ENCODE measurements at regions not wholly inside any gene's neighbourhood (a gene's known extent, or its start where the extent isn't known, plus 50 kb on each side); places are given as distances from the start of the nearest gene placed in this dataset.

DNA sequence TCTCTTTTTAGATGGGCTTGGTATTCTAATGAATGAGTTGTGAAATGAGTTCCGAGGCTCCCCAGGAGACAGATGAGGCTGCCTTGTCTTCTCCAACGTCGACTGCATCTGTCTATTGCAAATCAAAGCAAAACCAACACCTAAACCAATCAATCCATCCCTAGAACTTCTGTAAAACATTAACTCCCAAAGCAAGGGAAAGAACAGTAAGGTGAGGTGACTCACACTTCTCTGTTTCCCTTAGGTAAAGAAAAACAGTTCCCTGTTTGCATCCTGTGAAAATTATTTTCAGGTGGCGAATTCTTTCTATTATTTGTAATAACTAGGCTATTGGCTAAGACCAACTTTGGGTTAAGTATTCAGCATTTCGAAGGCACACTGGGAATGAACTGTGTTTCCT is 249.4 kb downstream of the EPHA4 start:
- Histone ChIP-seq H3F3A (ENCODE audit: insufficient read depth, low read length, poor library complexity, severe bottlenecking) (no peaks in the 10 kb centered on the region), H3K9me3 (ENCODE audit: low read length) (no peaks in the 10 kb centered on the region), H3K9me2 (ENCODE audit: insufficient read depth, low read length) (no peaks in the 10 kb centered on the region), H3K27ac (ENCODE audit: low read length) (no peak overlapping the region), H3K36me3 (ENCODE audit: insufficient read depth, low read length) (no peaks in the 10 kb centered on the region), H2AFZ (ENCODE audit: low read depth, low read length) (no peak overlapping the region), H3K27me3 (ENCODE audit: insufficient read depth, low read depth, low read length) (no peaks in the 10 kb centered on the region), H3K79me2 (replicated peaks; ENCODE audit: insufficient read depth, low read length) (no peaks in the 10 kb centered on the region), H3K4me3 (ENCODE audit: low read length) (no peak overlapping the region), H4K20me1 (ENCODE audit: insufficient read depth) (no peaks in the 10 kb centered on the region), H3K4me2 (ENCODE audit: low read length) (no peak overlapping the region), H3K9ac (ENCODE audit: low read length) (no peak overlapping the region)
- TF ChIP-seq SMC3 (conservative IDR thresholded peaks at IDR 0.05; ENCODE audit: poor library complexity) (no peak), TAF1 (IDR thresholded peaks at IDR 0.05; ENCODE audit: low read depth) (no peak), EZH2 (IDR thresholded peaks at IDR 0.05; ENCODE audit: borderline replicate concordance, insufficient read depth, low read length, poor library complexity, severe bottlenecking) (no peak), MXI1 (conservative IDR thresholded peaks at IDR 0.05; ENCODE audit: poor library complexity, severe bottlenecking) (no peak), POLR2AphosphoS5 (IDR thresholded peaks at IDR 0.05) (no peak), EP300 (conservative IDR thresholded peaks at IDR 0.05; ENCODE audit: poor library complexity, severe bottlenecking) (no peak), RAD21 (conservative IDR thresholded peaks at IDR 0.05) (no peak)
- TF ChIP-seq, protein P1, sequence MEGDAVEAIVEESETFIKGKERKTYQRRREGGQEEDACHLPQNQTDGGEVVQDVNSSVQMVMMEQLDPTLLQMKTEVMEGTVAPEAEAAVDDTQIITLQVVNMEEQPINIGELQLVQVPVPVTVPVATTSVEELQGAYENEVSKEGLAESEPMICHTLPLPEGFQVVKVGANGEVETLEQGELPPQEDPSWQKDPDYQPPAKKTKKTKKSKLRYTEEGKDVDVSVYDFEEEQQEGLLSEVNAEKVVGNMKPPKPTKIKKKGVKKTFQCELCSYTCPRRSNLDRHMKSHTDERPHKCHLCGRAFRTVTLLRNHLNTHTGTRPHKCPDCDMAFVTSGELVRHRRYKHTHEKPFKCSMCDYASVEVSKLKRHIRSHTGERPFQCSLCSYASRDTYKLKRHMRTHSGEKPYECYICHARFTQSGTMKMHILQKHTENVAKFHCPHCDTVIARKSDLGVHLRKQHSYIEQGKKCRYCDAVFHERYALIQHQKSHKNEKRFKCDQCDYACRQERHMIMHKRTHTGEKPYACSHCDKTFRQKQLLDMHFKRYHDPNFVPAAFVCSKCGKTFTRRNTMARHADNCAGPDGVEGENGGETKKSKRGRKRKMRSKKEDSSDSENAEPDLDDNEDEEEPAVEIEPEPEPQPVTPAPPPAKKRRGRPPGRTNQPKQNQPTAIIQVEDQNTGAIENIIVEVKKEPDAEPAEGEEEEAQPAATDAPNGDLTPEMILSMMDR (IDR thresholded peaks at IDR 0.05; ENCODE audit: poor library complexity, severe bottlenecking): no peak
- TF ChIP-seq, protein P2, sequence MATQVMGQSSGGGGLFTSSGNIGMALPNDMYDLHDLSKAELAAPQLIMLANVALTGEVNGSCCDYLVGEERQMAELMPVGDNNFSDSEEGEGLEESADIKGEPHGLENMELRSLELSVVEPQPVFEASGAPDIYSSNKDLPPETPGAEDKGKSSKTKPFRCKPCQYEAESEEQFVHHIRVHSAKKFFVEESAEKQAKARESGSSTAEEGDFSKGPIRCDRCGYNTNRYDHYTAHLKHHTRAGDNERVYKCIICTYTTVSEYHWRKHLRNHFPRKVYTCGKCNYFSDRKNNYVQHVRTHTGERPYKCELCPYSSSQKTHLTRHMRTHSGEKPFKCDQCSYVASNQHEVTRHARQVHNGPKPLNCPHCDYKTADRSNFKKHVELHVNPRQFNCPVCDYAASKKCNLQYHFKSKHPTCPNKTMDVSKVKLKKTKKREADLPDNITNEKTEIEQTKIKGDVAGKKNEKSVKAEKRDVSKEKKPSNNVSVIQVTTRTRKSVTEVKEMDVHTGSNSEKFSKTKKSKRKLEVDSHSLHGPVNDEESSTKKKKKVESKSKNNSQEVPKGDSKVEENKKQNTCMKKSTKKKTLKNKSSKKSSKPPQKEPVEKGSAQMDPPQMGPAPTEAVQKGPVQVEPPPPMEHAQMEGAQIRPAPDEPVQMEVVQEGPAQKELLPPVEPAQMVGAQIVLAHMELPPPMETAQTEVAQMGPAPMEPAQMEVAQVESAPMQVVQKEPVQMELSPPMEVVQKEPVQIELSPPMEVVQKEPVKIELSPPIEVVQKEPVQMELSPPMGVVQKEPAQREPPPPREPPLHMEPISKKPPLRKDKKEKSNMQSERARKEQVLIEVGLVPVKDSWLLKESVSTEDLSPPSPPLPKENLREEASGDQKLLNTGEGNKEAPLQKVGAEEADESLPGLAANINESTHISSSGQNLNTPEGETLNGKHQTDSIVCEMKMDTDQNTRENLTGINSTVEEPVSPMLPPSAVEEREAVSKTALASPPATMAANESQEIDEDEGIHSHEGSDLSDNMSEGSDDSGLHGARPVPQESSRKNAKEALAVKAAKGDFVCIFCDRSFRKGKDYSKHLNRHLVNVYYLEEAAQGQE (IDR thresholded peaks at IDR 0.05; ENCODE audit: borderline replicate concordance): no peak

DNA sequence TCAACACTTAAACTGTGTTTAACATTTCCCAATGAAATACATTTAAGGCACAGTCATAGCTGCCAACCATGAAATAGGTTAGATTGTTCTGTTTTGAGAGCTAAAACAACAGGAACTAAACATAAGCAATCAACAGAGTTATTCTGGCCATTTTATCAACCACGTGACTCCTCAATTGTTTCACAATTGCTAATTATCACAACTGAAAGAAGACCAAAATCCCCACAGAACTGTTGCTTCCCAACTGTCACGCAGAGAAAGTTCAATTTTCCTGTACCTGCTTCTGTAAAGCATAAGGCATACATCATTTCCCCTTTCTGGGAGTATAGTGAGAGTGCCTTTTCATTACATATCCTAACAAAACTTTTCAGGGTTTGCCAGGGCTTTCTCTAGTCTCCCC is 248.6 kb downstream of the EPHA4 start:
- H2AFZ ChIP-seq (ENCODE audit: low read depth, low read length): no peak overlapping the region
- no peaks in the 10 kb centered on the region for H4K20me1 ChIP-seq (ENCODE audit: insufficient read depth)
- no peaks in the 10 kb centered on the region for H3F3A ChIP-seq (ENCODE audit: insufficient read depth, low read length, poor library complexity, severe bottlenecking)
- no peak overlapping the region for H3K9ac ChIP-seq (ENCODE audit: low read length)
- H3K36me3 ChIP-seq (ENCODE audit: insufficient read depth, low read length): no peaks in the 10 kb centered on the region
- TF ChIP-seq MXI1 (conservative IDR thresholded peaks at IDR 0.05; ENCODE audit: poor library complexity, severe bottlenecking) (no peak), RAD21 (conservative IDR thresholded peaks at IDR 0.05) (no peak), POLR2AphosphoS5 (IDR thresholded peaks at IDR 0.05) (no peak), EP300 (conservative IDR thresholded peaks at IDR 0.05; ENCODE audit: poor library complexity, severe bottlenecking) (no peak), TAF1 (IDR thresholded peaks at IDR 0.05; ENCODE audit: low read depth) (no peak)
- TF ChIP-seq, protein P1 (IDR thresholded peaks at IDR 0.05; ENCODE audit: poor library complexity, severe bottlenecking): no peak
- H3K27ac ChIP-seq (ENCODE audit: low read length): no peak overlapping the region
- no peaks in the 10 kb centered on the region for H3K27me3 ChIP-seq (ENCODE audit: insufficient read depth, low read depth, low read length)
- no peak overlapping the region for H3K4me3 ChIP-seq (ENCODE audit: low read length)
- no peaks in the 10 kb centered on the region for H3K79me2 ChIP-seq (replicated peaks; ENCODE audit: insufficient read depth, low read length)
- H3K9me2 ChIP-seq (ENCODE audit: insufficient read depth, low read length): no peaks in the 10 kb centered on the region
- no peak overlapping the region for H3K4me2 ChIP-seq (ENCODE audit: low read length)
- no peaks in the 10 kb centered on the region for H3K9me3 ChIP-seq (ENCODE audit: low read length)
